Head of caudate nucleus (tissue), 42 donors: ENCODE measurements at regions not wholly inside any gene's neighbourhood (a gene's known extent, or its start where the extent isn't known, plus 50 kb on each side); places are given as distances from the start of the nearest gene placed in this dataset.
"Not testable (repeated sequence)": the region's sequence is repeated elsewhere in the genome, so short reads cannot be mapped to it uniquely, and the experiment has no call there.

Experiments
- DNase-seq, 42 donors: peaks; one replicate each; pipeline versions ENCODE4 v3.0.0 to v3.0.0-alpha.2; 2020 to 2021; ENCODE audit warnings: mixed read lengths in 7 of 42
- intact Hi-C: fragments of 100-400 bp; cut with DNase I; formaldehyde crosslinking; loops from one replicate; pipeline ENCODE4 v1.15.0; 2022

DNA sequence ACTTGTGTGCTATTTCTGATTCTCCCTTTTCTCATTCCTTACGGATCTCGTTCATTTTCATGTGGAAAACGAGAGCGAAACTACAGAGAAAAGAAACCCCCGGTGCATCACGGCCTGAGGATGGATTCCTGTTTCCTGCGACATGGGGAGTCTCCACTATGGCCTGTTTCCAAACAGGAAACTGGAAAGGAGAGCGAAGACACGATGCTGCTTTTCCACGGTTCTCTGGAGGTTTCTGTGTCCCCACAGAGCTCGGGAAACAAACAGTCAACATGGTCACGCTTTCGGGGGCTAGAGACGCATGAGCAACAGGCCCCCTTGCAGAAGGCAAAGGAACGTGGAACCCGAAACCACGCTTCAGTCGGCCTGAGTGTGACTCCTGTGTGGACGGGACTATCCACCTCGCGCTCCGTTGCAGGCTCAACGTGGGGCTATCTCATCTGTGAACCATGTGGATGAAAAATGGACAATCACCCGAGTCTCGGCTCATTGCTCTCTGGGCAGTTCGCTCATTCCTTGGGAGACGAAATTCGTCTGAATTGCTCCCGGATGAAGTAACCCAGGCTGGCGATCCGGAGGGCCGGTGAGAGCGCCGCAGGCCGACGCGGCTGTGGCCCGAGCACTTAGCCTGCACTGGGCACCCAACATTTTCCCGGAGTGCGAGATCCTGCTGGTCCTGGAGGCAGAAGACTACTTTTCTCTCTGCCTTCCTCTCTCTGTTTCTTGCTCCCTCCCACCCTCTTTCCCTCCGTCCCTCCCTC is 3923.2 kb upstream of the OR11H1 start:
- DNase-seq, intact Hi-C loops: not testable (repeated sequence)

- intact Hi-C loops, result no loop called here
- peak in 1 of 42 donors; percentile 43 for DNase-seq
These were observed 3922.5 kb upstream of the OR11H1 start for GRCh38 chr22:11605468-11605981.

DNA sequence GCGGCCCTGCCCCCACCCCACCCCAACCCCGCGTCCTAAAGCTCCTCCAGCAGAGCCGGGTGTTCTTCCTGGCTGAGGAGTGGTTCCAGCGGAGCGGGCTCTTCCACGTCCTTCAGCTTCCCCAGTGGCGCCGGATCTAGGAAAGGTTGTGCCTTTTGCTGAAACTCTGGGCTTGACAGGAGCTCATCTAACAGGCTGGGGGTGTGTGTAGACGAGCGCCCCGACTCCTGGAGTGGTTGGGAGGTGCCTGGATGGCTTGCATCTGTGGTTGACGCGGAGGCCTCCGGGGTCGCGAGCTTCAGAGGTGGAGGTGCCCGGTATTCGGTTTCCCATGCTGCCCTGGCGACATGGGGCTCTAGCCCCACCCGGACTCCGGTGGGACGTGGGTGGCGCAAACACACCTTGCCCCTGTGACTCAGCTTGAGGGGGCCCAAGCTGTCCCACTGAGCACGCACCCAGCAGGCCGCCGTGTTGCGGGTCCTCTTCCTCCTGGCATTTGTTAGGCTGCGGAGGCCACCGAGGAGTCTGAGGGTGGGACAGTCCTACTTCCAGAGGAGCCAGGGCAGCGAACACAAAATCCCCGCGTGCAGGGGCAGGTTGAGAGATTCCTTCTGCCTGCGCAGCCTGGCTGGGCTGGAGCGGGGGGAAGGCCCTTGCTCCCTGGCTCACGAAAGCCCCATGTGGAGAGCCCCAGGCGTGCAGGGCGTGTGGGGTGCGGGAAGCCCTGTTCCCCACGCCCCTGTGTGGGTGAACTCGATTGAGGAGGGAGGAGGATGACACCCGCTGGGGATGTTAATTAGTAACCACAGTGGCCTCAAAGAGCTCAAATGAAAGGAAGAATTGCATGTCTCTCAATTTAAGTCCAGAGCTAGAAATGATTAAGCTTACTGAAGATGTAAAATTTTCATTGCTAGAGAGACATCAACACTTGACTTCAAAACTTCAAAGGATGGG is 3921.7 kb upstream of the OR11H1 start:
- intact Hi-C loops, DNase-seq: not testable (repeated sequence)

DNA sequence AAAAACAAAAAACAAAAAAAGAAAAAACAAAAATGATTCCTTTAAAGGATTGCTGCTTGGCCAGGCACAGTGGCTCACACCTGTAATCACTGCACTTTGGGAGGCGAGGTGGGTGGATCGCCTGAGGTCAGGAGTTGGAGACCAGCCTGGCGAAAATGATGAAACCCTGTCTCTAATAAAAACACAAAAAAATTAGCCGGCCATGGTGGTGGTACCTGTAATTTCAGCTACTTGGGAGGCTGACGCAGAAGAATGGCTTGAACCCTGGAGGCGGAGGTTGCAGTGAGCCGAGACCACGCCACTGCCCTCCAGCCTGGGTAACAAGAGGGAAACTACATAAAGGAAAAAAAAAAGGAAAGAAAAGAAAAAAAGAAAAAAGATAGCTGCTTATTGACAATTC is 3920.8 kb upstream of the OR11H1 start:
- intact Hi-C loops, DNase-seq: not testable (repeated sequence)

- DNase-seq, intact Hi-C loops: not testable (repeated sequence)
These were observed 3919.5 kb upstream of the OR11H1 start for GRCh38 chr22:11608486-11608885.

DNA sequence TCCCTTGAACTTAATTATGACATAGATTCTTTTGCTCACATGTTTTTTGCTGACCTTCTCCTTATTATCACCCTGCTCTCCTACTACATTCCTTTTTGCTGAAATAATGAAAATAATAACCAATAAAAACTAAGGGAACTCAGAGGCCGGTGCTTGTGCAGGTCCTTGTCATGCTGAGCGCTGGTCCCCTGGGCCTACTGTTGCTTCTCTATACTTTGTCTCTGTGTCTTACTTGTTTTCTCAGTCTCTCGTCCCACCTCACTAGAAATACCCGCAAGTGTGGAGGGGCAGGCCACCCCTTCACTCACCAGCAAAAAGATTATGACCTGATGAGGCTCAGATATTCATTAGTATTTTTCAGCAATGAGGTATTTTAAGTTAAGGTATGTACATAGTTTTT is 3918.8 kb upstream of the OR11H1 start:
- intact Hi-C loops, DNase-seq: not testable (repeated sequence)

GRCh38 chr22:11611280-11611679 is 3916.7 kb upstream of the OR11H1 start:
- intact Hi-C loops, result not testable (repeated sequence)
- DNase-seq, result peak in 1 of 42 donors; percentile 43

GRCh38 chr22:11611876-11612275 is 3916.1 kb upstream of the OR11H1 start:
- intact Hi-C loops, DNase-seq: not testable (repeated sequence)

- DNase-seq, intact Hi-C loops: not testable (repeated sequence)
These were observed 3914.7 kb upstream of the OR11H1 start for GRCh38 chr22:11613081-11613897.

- DNase-seq, result no peak
- intact Hi-C loops, result no loop called here
These were observed 3913.9 kb upstream of the OR11H1 start for GRCh38 chr22:11613898-11614755.

GRCh38 chr22:11614798-11615433 is 3913.1 kb upstream of the OR11H1 start:
- DNase-seq, intact Hi-C loops: not testable (repeated sequence)

DNA sequence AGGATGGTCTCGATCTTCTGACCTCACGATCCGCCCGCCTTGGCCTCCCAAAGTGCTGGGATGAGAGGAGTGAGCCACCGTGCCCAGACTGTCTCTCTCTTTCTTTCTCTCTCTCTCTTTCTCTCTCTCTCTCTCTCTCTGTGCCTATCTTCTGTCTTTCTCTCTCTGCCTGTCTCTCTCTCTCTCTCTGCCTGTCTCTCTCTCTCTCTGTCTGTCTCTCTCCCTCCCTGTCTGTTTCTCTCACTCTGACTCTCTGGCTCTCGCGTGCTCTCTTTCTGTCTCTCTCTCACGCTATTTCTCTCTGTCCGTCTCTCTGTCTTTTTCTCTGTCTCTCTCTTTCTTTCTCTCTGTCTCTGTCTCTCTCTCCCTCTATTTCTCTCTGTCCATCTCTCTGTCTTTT is 3911.2 kb upstream of the OR11H1 start:
- no peak for DNase-seq
- intact Hi-C loops, result no loop called here

DNA sequence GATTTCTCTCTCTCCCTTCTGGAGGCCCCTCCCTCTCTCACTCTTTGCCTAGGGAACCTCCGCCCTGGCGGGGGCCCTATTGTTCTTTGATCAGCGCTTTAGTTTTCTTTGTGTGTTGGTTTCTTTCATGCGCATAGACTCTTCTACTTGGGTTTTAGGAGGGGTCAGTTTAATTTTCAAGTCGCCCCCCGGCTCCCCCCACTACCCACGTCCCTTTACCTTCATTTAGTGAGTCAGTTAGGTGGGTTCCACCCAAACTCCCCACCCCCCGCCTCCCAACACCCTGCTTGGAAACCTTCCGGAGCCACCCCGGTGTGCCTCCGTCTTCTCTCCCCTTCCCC is 3909.7 kb upstream of the OR11H1 start:
- intact Hi-C loops, result not testable (repeated sequence)

DNA sequence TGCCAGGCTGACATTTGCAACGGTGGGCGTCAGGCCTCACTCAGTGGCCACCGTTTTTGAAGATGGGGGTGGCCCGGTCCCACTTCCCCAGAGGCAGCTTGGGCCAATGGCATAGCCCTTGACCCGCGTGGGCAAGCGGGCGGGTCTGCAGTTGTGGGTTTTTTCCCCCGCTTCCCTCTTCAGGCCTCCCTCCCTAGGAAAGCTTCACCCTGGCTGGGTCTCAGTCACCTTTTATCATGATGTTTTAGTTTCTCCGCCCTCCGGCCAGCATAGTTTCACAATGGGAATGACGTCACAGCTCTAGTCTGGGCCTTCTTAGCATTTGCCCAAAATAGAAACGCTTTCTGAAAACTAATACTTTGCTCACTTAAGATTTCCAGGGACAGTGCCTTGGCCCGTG is 3909.3 kb upstream of the OR11H1 start:
- intact Hi-C loops, DNase-seq: not testable (repeated sequence)

More for the DNA sequence above, 3909.7 kb upstream of the OR11H1 start:
- DNase-seq, result not testable (repeated sequence)

GRCh38 chr22:11620921-11621762 is 3906.8 kb upstream of the OR11H1 start:
- intact Hi-C loops, DNase-seq: not testable (repeated sequence)

GRCh38 chr22:11622774-11623173 is 3905.2 kb upstream of the OR11H1 start:
- intact Hi-C loops, DNase-seq: not testable (repeated sequence)
